CD14-positive monocyte (primary cell): ENCODE measurements at regions not wholly inside any gene's neighbourhood (a gene's known extent, or its start where the extent isn't known, plus 50 kb on each side); places are given as distances from the start of the nearest gene placed in this dataset.

Source experiments
- DNase-seq, 3 donors: peaks; one replicate each; pipeline ENCODE4 v3.0.0-alpha.2; 2011 to 2022
- H2AFZ ChIP-seq: 2 replicates; pipeline ENCODE4 v1.6.0; 2012; ENCODE audit warnings: mild to moderate bottlenecking, low read depth, low read length, inconsistent platforms; ENCODE audit not compliant: insufficient read depth, poor library complexity, severe bottlenecking
- H3K27ac ChIP-seq, 2 donors: 1 replicate in 1 of 2; 2 replicates in 1 of 2; pipeline ENCODE4 v1.5.1; 2012 to 2013; ENCODE audit warnings: low read length in 2 of 2, control low read depth in 1 of 2, inconsistent platforms in 1 of 2, low read depth in 1 of 2, mild to moderate bottlenecking in 1 of 2
- H3K27me3 ChIP-seq, 2 donors: one replicate each; pipeline versions ENCODE4 v1.6.0 to v1.6.1; 2011 to 2013; ENCODE audit warnings: low read length in 2 of 2; ENCODE audit not compliant: control insufficient read depth in 2 of 2, insufficient read depth in 2 of 2
- H3K36me3 ChIP-seq, 2 donors: replicated peaks in 1 of 2; 1 replicate in 1 of 2; 2 replicates in 1 of 2; pipeline versions ENCODE4 v1.5.1 to v1.6.1; 2012 to 2013; ENCODE audit warnings: low read length in 2 of 2, control low read depth in 1 of 2, inconsistent platforms in 1 of 2, mild to moderate bottlenecking in 1 of 2; ENCODE audit not compliant: insufficient read depth in 2 of 2, control insufficient read depth in 1 of 2
- H3K4me1 ChIP-seq, 2 donors: 1 replicate in 1 of 2; 2 replicates in 1 of 2; pipeline versions ENCODE4 v1.5.1 to v1.6.1; 2012 to 2013; ENCODE audit warnings: low read length in 2 of 2, control low read depth in 1 of 2, inconsistent platforms in 1 of 2, mild to moderate bottlenecking in 1 of 2, moderate library complexity in 1 of 2; ENCODE audit not compliant: insufficient read depth in 2 of 2, control insufficient read depth in 1 of 2
- H3K4me2 ChIP-seq: replicated peaks from 2 replicates; pipeline ENCODE3; 2012; ENCODE audit warnings: low read length, moderate library complexity, mild to moderate bottlenecking; ENCODE audit not compliant: poor library complexity, severe bottlenecking; ENCODE audit errors: extremely low read depth
- H3K4me3 ChIP-seq, 3 experiments: fragments of 200-600 bp in 1 of 3; sonication (generic) in 1 of 3; replicated peaks in 1 of 3; 1 replicate in 2 of 3; 2 replicates in 1 of 3; pipeline ENCODE4 v1.5.1; 2011 to 2013; ENCODE audit warnings: low read length in 3 of 3, mild to moderate bottlenecking in 3 of 3, control low read depth in 2 of 3, low read depth in 2 of 3, inconsistent platforms in 1 of 3, moderate library complexity in 1 of 3
- H3K79me2 ChIP-seq: 2 replicates; pipeline ENCODE4 v1.6.0; 2012; ENCODE audit warnings: mild to moderate bottlenecking, control low read depth, inconsistent platforms, low read length, moderate library complexity; ENCODE audit not compliant: insufficient read depth
- H3K9ac ChIP-seq: 2 replicates; pipeline ENCODE4 v1.6.0; 2017; ENCODE audit warnings: low read length, mild to moderate bottlenecking; ENCODE audit not compliant: insufficient read depth, poor library complexity, severe bottlenecking
- H3K9me3 ChIP-seq, 2 donors: replicated peaks in 1 of 2; 1 replicate in 1 of 2; 2 replicates in 1 of 2; pipeline versions ENCODE4 v1.5.1 to v1.6.1; 2012 to 2013; ENCODE audit warnings: low read length in 2 of 2, control low read depth in 1 of 2; ENCODE audit not compliant: control insufficient read depth in 1 of 2, insufficient read depth in 1 of 2
- H4K20me1 ChIP-seq: 2 replicates; pipeline ENCODE4 v1.6.0; 2012; ENCODE audit warnings: mild to moderate bottlenecking, low read length, control low read depth, moderate library complexity; ENCODE audit not compliant: insufficient read depth
- H3K27ac Mint-ChIP-seq, 7 donors: one replicate each; pipeline ENCODE4 v1.8.0; 2020; ENCODE audit warnings: mild to moderate bottlenecking in 7 of 7, mixed read lengths in 7 of 7, moderate library complexity in 6 of 7, inconsistent platforms in 2 of 7
- H3K27me3 Mint-ChIP-seq, 3 donors: one replicate each; pipeline ENCODE4 v1.8.0; 2021 to 2022; ENCODE audit warnings: low read depth in 3 of 3, mild to moderate bottlenecking in 3 of 3, mixed read lengths in 3 of 3, moderate library complexity in 3 of 3, inconsistent platforms in 1 of 3
- H3K36me3 Mint-ChIP-seq, 2 donors: one replicate each; pipeline ENCODE4 v1.8.0; 2020; ENCODE audit warnings: mixed read lengths in 2 of 2, inconsistent platforms in 1 of 2, mild to moderate bottlenecking in 1 of 2
- H3K4me1 Mint-ChIP-seq: one replicate; pipeline ENCODE4 v1.8.0; 2020; ENCODE audit warnings: mild to moderate bottlenecking, mixed read lengths
- H3K4me3 Mint-ChIP-seq, 2 donors: one replicate each; pipeline ENCODE4 v1.8.0; 2020; ENCODE audit warnings: mild to moderate bottlenecking in 2 of 2, mixed read lengths in 2 of 2, moderate library complexity in 1 of 2
- H3K9me3 Mint-ChIP-seq, 7 donors: one replicate each; pipeline ENCODE4 v1.8.0; 2020 to 2022; ENCODE audit warnings: mixed read lengths in 7 of 7, mild to moderate bottlenecking in 6 of 7, moderate library complexity in 6 of 7, inconsistent platforms in 2 of 7
- CTCF ChIP-seq: fragments of 200-600 bp; IDR thresholded peaks from one replicate; pipeline ENCODE4 v1.8.0; 2022; ENCODE audit warnings: antibody characterized with exemption, mild to moderate bottlenecking
- whole genome bisulfite sequencing: methylation state at CpG from one replicate; pipeline ENCODE4 v1.1.5; 2013; ENCODE audit warnings: missing lambda C conversion rate; ENCODE audit not compliant: insufficient coverage; 5-methylcytosine and 5-hydroxymethylcytosine counted together
- intact Hi-C, 2 donors: fragments of 100-400 bp; cut with micrococcal nuclease; formaldehyde crosslinking; loops; one replicate each; pipeline versions ENCODE4 v1.15.0 to v1.15.1; 2023

DNA sequence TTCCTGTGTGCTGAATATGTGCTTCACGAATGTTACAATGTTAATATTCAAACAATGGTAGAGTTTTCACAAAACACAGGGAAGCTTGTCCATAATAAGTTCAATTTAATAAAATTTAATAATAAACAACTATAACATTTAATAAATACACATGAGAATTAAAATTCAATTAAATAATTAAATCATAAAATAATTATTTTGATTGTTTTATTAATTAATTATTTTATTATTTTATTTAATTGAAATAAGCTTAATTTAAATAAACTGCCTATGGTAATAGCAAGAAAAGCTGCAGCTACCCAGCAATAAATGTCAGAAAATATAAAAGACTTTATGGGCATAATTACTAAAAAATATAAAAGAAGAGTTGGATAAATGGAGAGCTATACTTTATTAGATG is 149.0 kb upstream of the NFIB start:
- DNase-seq: no peak
- Histone ChIP-seq H3K79me2 (no peaks in the 10 kb centered on the region), H3K4me1 (no peaks in the 10 kb centered on the region), H3K4me2 (no peak overlapping the region), H3K27ac (no peak overlapping the region), H3K9me3 (no peaks in the 10 kb centered on the region), H4K20me1 (no peaks in the 10 kb centered on the region), H3K27me3 (no peaks in the 10 kb centered on the region), H3K4me3 (no peak overlapping the region), H3K36me3 (no peaks in the 10 kb centered on the region), H3K9ac (no peak overlapping the region), H2AFZ (no peak overlapping the region)
- no peaks in the 10 kb centered on the region for H3K36me3 Mint-ChIP-seq
- no peaks in the 10 kb centered on the region for H3K4me1 Mint-ChIP-seq
- no peak for TF ChIP-seq CTCF
- intact Hi-C loops: no loop called here
- no CpG with 5 or more reads among the region's 1 CpG for WGBS
- H3K27me3 Mint-ChIP-seq: peaks cover 0 to 3% (median 2%) of the 10 kb centered on the region in 3 donors
- peaks cover 0 to 2% (median 0%) of the 10 kb centered on the region in 7 donors for H3K9me3 Mint-ChIP-seq
- H3K4me3 Mint-ChIP-seq: no peak overlapping the region
- H3K27ac Mint-ChIP-seq: no peak overlapping the region

DNA sequence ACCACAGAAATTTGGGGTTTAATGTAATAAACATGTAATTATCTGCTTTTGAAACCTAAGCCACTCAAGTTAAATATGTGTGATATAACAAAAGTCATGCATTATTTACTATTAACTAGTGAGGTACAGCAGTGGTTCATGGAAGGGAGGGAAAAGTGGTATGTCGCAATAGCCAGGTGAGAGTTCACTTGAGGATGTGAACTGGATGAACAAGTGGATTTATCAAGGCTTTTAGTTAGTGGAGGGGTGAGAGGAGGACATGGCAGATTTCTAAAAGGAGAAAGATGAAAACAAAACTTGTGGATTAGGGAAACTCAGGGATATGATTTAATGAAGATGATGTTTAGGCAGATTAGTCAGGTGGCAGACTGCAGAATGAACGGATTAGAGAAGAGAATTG is 141.3 kb upstream of the NFIB start:
- no peak overlapping the region for H3K4me3 ChIP-seq
- H3K4me2 ChIP-seq: no peak overlapping the region
- no peaks in the 10 kb centered on the region for H3K79me2 ChIP-seq
- no peaks in the 10 kb centered on the region for H3K4me1 ChIP-seq
- DNase-seq: no peak
- no peaks in the 10 kb centered on the region for H3K4me1 Mint-ChIP-seq
- H4K20me1 ChIP-seq: no peaks in the 10 kb centered on the region
- intact Hi-C loops: no loop called here
- 100% methylated on average over 1 of the region's 2 CpGs for WGBS
- H3K9me3 Mint-ChIP-seq: peaks cover 0 to 3% (median 0%) of the 10 kb centered on the region in 7 donors
- no peak for TF ChIP-seq CTCF
- no peaks in the 10 kb centered on the region for H3K27me3 ChIP-seq
- no peak overlapping the region for H3K4me3 Mint-ChIP-seq
- no peak overlapping the region for H3K27ac Mint-ChIP-seq
- no peak overlapping the region for H2AFZ ChIP-seq
- H3K9ac ChIP-seq: no peak overlapping the region
- H3K36me3 ChIP-seq: no peaks in the 10 kb centered on the region
- no peaks in the 10 kb centered on the region for H3K36me3 Mint-ChIP-seq
- no peaks in the 10 kb centered on the region for H3K9me3 ChIP-seq
- no peak overlapping the region for H3K27ac ChIP-seq
- H3K27me3 Mint-ChIP-seq: peaks cover 0 to 2% (median 2%) of the 10 kb centered on the region in 3 donors
